GM19324 (cell line): ENCODE measurements at regions not wholly inside any gene's neighbourhood (a gene's known extent, or its start where the extent isn't known, plus 50 kb on each side); places are given as distances from the start of the nearest gene placed in this dataset.
"Not testable (repeated sequence)": the region's sequence is repeated elsewhere in the genome, so short reads cannot be mapped to it uniquely, and the experiment has no call there.

ENCODE experiments used
- ATAC-seq: cut with Tn5 transposase; IDR thresholded peaks from one replicate; pipeline ENCODE4 v1.9.1; 2021; ENCODE audit warnings: mild to moderate bottlenecking, moderate library complexity; ENCODE audit not compliant: unreplicated experiment, low FRiP score

GRCh38 chr11:130526846-130527245 lies 78.4 kb downstream of the ADAMTS15 start:
- no peak for ATAC-seq

GRCh38 chr11:130527636-130528297 lies 79.3 kb downstream of the ADAMTS15 start:
- ATAC-seq: no peak

GRCh38 chr11:130528298-130529261 lies 80.1 kb downstream of the ADAMTS15 start:
- ATAC-seq: no peak

DNA sequence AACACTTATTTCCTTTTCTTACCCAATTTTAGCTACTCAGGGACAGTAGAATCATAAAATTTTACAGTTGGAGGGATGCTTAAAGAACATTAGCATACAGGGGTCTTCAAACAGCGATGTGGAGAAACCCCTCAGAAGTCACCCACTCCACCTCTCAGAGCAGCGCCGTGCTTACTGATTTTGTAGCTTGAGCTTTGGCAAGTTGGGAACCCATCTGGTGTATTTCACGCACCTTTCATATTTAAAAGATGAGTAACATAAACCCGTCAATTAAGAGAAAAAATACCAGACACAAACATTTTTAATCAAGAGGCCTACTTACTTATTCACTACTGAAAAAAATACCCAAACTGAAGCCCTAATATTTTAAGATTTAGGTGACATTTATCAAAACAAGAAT lies 80.9 kb downstream of the ADAMTS15 start:
- no peak for ATAC-seq

GRCh38 chr11:130531061-130531460 lies 82.6 kb downstream of the ADAMTS15 start:
- no peak for ATAC-seq

DNA sequence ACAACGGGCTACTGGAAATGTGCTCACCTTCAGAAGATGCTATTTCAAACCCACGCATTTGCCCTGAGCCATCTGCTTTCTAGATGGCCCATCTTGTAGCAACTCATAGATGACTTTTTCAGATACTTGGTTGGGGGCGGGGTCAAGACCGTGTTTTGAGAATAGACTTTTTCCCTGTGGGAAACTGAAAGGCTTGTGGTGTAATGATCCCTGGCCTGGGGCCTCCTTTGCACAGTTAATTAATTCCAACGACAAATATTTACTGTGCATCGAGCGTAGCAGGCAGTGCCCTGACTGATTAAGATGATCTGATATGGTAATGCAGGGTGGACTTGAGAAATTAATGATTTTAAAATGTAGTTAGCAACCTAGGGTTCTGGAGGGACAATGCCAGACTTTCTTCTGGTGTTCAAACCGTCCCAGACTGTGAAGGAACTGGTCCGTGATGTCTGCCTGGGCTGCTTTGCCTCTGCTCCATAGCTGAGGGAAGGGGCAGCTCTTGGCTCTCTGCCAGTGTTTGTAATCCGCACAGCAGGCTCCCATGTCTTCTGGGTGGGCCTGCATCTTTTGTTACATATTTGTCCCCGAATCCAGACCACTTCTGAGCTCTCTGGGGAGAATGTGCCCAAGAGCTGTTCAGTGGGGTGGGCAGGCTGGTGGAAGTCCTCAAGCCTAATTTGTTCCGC lies 84.8 kb downstream of the ADAMTS15 start:
- ATAC-seq: no peak

GRCh38 chr11:130533871-130534270 lies 85.4 kb downstream of the ADAMTS15 start:
- no peak for ATAC-seq

GRCh38 chr11:130534551-130534950 lies 86.1 kb downstream of the ADAMTS15 start:
- no peak for ATAC-seq

DNA sequence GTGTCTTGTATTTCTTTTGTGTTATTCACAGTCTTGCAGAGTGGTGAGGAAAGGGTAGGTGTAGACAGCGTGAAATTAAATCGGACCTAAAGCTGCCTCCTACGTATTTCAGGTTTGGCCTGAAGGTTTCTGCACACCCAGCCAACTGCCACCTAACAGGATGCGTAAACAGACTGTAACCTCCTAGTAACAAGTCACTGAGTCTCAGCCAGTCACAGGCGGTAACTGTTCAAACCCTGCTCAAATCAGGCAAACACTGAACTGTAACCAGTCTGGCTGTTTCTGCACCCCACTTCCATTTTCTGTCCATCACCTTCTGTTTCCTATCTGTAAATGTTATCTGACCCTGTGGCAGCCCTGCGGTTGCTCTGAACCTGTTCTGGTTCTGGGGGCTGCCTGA lies 87.1 kb downstream of the ADAMTS15 start:
- ATAC-seq: no peak

- no peak for ATAC-seq
Measured at GRCh38 chr11:130536106-130537040, 87.9 kb downstream of the ADAMTS15 start.

DNA sequence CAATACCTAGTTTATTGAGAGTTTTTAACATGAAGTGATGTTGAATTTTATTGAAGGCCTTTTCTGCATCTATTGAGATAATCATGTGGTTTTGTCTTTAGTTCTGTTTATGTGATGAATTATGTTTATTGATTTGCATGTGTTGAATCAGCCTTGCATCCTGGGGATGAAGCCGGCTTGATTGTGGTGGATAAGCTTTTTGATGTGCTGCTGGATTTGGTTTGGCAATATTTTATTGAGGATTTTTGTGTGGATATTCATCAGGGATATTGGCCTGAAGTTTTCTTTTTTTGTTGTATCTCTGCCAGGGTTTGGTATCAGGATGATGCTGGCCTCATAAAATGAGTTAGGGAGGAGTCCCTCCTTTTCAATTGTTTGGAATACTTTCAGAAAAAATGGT lies 91.2 kb downstream of the ADAMTS15 start:
- not testable (repeated sequence) for ATAC-seq

DNA sequence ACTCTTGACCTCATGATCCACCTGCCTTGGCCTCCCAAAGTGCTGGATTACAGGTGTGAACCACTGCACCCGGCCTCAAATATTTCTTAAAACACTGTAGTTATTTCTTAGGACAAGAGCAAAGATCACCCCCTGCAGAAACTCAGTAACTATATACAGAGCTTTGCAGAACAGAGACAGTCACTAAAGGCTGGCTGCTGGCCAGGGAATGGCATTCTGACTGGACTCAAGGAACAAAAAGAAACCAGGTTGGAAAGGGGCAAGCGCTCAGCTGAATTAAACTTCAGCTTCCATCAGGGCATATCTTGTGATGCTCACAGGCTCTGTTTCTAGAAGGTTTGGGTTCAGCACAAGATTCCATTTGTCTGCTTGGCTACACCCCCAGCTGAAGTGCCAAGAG lies 95.8 kb downstream of the ADAMTS15 start:
- no peak for ATAC-seq

DNA sequence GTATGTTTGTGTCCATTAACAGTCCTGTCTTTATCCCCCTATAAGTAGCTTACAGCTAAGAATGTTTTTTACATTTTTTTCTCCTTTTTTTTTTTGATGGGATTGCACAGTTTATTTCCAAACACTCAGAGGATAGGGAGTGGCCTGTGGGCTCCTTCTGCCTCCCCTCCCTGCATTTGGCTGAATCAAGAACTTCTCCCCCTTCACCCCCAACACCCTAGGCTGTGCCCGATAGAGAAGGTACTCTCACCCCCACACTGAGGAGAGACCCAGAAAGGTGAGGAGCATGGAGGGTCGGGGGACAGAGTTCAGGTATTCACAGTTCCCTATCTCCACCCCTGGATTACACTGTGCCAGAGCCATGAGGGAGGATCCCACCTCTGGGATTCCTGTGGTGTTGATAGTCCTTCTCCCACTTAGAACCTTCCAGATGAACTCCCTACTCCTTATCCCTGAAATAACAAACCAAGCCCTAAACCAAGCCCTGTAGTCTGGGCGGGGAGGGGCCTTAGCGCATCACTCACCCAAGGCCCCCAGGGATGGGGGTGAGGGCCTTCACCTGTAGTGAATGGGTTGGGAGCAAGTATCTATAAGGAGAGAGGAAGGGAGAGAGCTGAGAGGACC lies 97.1 kb downstream of the ADAMTS15 start:
- ATAC-seq: no peak

- no peak for ATAC-seq
Measured at GRCh38 chr11:130546438-130546837, 98.0 kb downstream of the ADAMTS15 start.

GRCh38 chr11:130546901-130547694 lies 98.7 kb downstream of the ADAMTS15 start:
- ATAC-seq: no peak

- ATAC-seq: no peak
Measured at GRCh38 chr11:130547761-130548490, 99.5 kb downstream of the ADAMTS15 start.

DNA sequence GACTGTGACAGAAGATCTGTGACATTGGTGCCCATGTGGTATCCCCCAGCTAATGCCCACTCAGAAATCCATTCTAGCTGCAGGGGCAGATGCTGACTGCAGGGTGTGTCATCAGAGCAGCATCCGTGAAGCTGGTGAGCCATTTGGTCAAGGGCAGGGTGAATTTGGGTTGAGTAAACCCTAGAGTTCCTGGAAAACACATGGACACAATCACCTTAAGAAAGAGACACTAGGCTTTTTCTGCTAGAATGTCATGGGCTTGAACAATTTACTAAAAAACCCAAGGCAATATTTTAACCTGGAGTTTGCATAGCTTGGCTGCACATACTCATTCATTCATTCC lies 100.0 kb downstream of the ADAMTS15 start:
- ATAC-seq: no peak

GRCh38 chr11:130549393-130549999 lies 101.1 kb downstream of the ADAMTS15 start:
- no peak for ATAC-seq
